Sciatic nerve (tissue), 2 donors: ENCODE measurements at regions not wholly inside any gene's neighbourhood (a gene's known extent, or its start where the extent isn't known, plus 50 kb on each side); places are given as distances from the start of the nearest gene placed in this dataset.

Experiments
- ATAC-seq: fragments of 200-7000 bp; cut with Tn5 transposase; one replicate; pipeline ENCODE4 v1.9.1; 2020; ENCODE audit warnings: mild to moderate bottlenecking, moderate library complexity
- DNase-seq: peaks from one replicate; pipeline ENCODE4 v3.0.0-alpha.2; 2020; ENCODE audit warnings: low spot score
- intact Hi-C: fragments of 100-400 bp; cut with DNase I; formaldehyde crosslinking; loops from one replicate; pipeline ENCODE4 v1.14.2; 2022
- donor health status: DM: no; HTN: no; CAD: no.
- donor health status: DM: no; HTN: no; CAD: no.

GRCh38 chr9:118985851-118986250 lies 383.4 kb downstream of the BRINP1 start:
- no peak for DNase-seq
- intact Hi-C loops: no loop called here
- ATAC-seq: no peak

- no peak for DNase-seq
- no peak for ATAC-seq
- intact Hi-C loops: no loop called here
Measured at GRCh38 chr9:118987167-118987566, 382.1 kb downstream of the BRINP1 start.

- ATAC-seq (peak; percentile 94), DNase-seq (peak; percentile 56)
- intact Hi-C loops: no loop called here
Measured at GRCh38 chr9:118990949-118991348, 378.3 kb downstream of the BRINP1 start.

DNA sequence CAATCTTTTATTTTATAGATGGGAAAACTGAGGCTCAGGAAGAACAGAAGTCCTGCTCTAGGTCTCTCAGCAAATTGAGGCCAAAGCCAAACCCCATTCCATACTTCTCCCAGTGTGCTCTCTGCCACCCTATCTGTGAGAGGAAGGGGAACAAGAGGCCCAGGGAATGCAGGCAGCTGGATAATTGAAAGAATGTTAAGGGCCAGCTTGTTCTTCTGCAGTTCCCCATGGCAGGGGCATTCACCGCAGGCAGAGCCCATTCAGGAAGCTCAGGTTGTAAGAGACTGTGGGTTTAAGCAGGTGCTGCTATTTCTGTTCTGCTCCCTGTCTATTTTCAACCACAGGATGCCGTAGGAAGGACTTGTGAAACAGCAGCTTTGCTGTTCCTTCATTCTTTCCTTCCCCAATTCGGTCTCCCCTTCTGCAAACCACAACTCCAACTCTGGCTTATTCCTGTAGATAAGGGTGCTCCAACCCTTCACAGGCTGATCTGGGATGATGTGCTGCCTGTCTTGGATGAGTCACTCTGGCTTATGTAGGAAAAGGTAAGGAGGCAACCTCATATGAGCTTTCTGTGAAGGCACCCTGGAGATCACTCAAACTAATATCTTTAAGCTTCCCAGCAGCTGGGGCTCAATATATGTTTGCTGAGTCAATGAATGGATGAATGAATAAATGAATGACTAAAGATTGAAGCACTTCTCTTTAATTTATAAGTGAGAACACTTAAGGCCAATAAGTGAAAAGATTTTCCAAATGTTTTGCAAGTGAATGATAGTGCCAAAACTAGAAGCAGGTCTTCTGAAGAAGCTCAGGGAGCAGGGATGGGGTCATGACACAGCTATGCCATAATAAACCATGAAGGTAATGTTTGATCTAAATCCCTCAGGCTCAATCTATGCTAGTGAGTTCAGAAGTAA lies 377.6 kb downstream of the BRINP1 start:
- intact Hi-C loops: no loop called here
- DNase-seq: no peak
- peak; percentile 12 for ATAC-seq

- no peak for DNase-seq
- intact Hi-C loops: no loop called here
- ATAC-seq: no peak
Measured at GRCh38 chr9:118992813-118993794, 376.1 kb downstream of the BRINP1 start.

DNA sequence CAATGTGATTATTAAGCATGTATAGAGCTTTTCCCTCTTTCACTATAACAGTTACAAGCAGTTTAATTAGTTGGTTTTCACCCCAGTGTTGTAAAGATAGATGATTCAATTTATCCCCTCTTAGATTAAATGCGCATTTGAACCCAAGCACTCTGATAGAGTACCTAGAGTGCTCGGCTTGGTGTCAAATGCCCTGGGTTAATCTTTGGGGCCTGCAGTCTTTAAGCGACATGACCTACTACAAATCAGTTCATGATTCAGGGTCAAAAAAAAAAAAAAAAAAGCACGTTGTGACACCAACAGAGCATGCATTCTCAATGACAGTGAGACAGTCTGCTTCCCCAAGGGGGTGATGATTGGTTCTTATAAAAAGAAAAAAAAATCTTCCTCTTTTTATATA lies 375.3 kb downstream of the BRINP1 start:
- ATAC-seq: no peak
- intact Hi-C loops: no loop called here
- no peak for DNase-seq

DNA sequence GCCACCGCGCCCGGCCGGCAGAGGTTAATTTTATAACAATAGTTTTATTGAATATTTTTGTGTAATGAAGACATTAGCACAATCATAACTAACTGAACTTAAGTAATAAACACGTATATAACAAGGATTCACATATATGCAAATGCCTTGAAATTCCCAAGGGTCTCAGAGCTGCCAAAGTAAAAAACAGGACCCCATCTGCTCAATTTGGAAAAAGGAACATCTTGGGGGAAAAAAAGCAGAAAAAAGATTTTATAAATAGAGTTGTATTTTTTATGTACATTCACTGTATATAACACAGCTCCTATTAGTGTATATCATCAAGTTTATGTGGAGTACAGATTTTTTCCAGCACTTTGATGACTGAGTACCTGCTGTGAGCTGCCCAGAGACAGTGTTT lies 366.7 kb downstream of the BRINP1 start:
- DNase-seq (no peak), ATAC-seq (no peak)
- intact Hi-C loops: no loop called here

GRCh38 chr9:119003201-119003611 lies 366.0 kb downstream of the BRINP1 start:
- DNase-seq: no peak
- intact Hi-C loops: no loop called here
- ATAC-seq: no peak

- ATAC-seq: peak; percentile 52
Measured at GRCh38 chr9:119003882-119004617, 365.2 kb downstream of the BRINP1 start.

GRCh38 chr9:119004618-119004990 lies 364.6 kb downstream of the BRINP1 start:
- peak; percentile 97 for ATAC-seq
- peak; percentile 82 for DNase-seq
- intact Hi-C loops: no loop called here

More at GRCh38 chr9:119003882-119004617, 365.2 kb downstream of the BRINP1 start:
- no peak for DNase-seq
- intact Hi-C loops: no loop called here

- DNase-seq (no peak), ATAC-seq (peak; percentile 4)
- intact Hi-C loops: no loop called here
Measured at GRCh38 chr9:119005162-119005561, 364.1 kb downstream of the BRINP1 start.

DNA sequence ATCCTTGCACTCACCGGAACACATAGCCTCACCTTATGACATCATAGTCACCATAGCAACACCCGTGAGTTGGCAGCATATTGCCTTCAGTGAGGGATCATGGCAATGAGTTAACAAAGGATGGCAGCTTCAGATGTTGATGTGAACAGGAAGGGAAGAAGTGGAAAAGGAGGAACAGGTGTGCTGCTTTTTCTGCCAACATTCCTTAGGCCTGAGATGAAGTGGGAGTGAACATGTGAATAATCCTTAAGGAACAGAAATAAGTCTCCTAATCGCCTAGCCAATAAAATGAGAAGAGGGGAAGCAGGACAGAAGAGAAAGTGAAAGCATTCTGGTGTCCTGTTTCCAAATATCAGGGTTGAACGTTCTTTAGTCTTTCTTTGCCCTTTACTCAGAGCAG lies 360.0 kb downstream of the BRINP1 start:
- no peak for DNase-seq
- no peak for ATAC-seq
- intact Hi-C loops: no loop called here

DNA sequence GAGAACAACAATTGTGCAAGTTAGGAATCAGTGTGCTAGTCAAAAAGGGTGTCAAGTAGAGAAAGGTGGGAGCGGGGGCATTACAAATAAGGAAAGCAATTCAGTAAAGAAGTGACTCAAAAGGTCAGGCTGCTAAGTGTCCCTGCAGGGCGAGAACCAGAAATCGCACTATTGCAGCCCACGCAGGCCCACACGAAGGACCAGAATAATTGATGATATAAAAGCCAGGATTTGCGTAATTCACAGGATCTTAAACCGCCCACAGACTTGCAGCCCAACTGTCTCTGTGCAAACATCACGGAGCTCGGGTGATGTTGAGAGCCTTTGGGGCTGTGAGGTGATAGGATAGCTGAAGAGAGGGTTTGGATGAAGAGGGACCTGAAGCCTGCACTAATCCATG lies 349.0 kb downstream of the BRINP1 start:
- intact Hi-C loops: no loop called here
- ATAC-seq (peak; percentile 68), DNase-seq (no peak)

DNA sequence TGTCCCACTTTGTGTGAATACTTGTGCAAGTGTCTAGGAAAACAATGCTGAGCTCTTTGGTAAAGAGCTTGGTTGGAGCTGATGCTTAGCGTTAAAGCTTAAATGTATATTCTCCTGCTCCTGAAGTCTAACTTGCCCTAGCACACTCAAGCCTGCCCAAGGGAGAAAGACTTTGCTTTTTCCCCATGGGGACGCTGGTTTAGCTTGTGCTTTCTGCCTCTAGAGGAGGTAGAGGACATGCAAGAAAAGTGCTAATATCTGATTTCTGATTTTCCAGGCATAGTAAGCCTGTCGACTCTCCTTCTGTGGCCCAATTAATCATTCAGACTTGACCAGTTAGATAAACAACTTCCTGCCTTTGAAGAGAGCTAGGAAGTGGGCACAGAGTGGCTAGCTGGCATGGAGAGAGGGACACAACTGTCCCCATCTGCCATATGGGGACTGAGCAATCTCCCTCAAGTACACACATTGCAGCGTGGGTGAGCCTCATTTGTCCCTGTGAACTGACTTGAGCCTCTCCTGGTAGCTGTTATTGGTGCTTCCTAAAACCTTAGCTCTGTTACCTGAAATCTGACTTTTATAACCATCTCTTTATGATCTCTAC lies 348.4 kb downstream of the BRINP1 start:
- intact Hi-C loops: no loop called here
- DNase-seq: no peak
- ATAC-seq: no peak

DNA sequence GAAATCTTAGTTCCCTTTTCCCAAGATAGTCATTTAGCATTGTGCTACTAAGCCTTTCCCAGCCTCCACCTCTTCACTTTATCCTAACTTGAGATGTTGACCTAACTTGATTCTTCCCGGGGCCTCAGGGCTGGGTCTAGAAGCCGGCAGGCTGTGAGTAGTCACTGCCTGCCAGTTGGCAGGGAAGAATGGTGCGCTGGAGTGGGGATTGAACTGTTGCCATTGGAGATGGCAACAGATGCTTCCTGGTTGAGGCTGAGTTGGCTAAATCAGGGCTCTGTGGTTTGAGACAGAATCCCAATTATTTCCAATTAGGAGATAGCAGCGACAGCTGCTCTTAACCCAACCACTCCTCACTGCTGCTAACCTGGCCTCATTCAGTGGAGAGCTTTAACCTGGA lies 343.1 kb downstream of the BRINP1 start:
- intact Hi-C loops: no loop called here
- DNase-seq: peak; percentile 58
- ATAC-seq: peak; percentile 82

DNA sequence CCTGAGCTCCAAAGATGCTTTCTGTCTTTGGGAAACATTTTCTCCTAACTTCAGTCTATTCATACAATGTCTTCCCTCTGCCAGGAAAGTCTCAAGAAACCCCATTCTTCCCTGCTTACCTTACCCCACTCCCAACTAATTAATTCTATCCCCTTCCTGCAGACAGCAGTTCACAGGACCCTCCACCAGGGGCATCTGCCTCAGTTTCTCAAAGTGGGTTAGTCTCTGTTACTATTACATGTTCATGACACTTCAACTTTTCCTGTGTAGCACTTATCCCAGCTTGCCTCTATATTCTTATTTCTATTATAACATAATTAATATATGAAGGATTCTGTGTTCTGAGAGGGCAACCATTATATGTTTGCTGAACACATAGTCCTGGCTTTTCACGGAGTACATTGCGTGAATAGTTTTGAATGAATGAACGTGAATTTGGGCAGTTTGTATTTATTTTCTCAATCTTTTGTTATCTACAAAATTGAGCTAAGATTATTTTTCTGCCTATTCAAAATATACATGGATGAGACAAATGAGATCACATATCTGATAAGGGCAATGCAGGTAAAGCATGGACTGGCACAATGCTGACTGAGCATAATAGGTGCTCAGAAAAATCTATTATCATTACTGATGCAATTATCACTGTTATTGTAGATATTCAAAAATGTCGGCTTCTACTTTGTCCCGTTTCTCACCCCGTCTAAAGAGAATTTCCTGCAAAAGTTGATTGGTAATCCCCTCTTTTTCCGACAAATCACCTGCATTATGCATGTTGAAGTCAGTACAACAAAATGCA lies 341.1 kb downstream of the BRINP1 start:
- ATAC-seq: no peak
- intact Hi-C loops: no loop called here

GRCh38 chr9:119029886-119030285 lies 339.3 kb downstream of the BRINP1 start:
- DNase-seq (no peak), ATAC-seq (no peak)
- intact Hi-C loops: no loop called here

More for the DNA sequence above, 341.1 kb downstream of the BRINP1 start:
- no peak for DNase-seq

DNA sequence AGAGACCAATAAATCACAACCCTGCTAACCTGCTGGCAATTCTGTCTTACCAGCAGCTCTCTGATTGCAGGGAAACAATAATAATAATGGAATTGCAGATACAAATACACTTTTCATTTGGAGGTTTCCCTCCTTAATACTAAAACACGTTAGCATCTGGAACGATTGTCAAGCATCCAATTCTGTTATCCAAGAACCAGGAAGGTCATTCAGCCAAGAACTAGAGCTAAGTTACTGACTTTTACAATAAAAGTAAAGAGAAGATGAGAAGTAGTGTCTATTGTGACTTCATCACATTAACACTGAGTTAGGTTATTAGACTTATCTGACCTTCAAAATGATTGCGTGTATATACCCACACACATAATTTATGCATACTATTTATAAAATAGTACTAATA lies 335.6 kb downstream of the BRINP1 start:
- intact Hi-C loops: no loop called here
- DNase-seq: no peak
- no peak for ATAC-seq
